Caco-2 (cell line): ENCODE measurements at regions not wholly inside any gene's neighbourhood (a gene's known extent, or its start where the extent isn't known, plus 50 kb on each side); places are given as distances from the start of the nearest gene placed in this dataset.

Experiments used
- BruUV-seq: library from RNA; stranded (reverse); fragments of 400-500 nt; replicated peaks from 2 replicates; lab custom pipeline; 2021; lab: Mats Ljungman, UMichigan
- CTCF ChIA-PET: fragments of 300-600 bp; sonication (Branson Sonifier 250); formaldehyde crosslinking; loops from one replicate; lab custom pipeline; 2022; ENCODE audit warnings: antibody characterized with exemption; lab: Charles Lee
- POLR2A ChIA-PET: fragments of 300-600 bp; sonication (Branson Sonifier 250); formaldehyde crosslinking; loops from one replicate; lab custom pipeline; 2022; ENCODE audit warnings: antibody characterized with exemption; lab: Charles Lee
- DNase-seq, 2 experiments: peaks; one replicate each; pipeline versions ENCODE4 v3.0.0 to v3.0.0-alpha.2; 2020 to 2022
- H3K27me3 ChIP-seq: replicated peaks from 2 replicates; pipeline ENCODE4 v1.6.0; 2011; ENCODE audit warnings: low read length; ENCODE audit not compliant: control insufficient read depth, insufficient read depth
- H3K36me3 ChIP-seq: 2 replicates; pipeline ENCODE4 v1.5.1; 2011; ENCODE audit warnings: low read length; ENCODE audit not compliant: control insufficient read depth, insufficient read depth
- H3K4me1 ChIP-seq: fragments of 250-450 bp; sonication (Bioruptor Pico); 2 replicates; pipeline ENCODE4 v1.5.1; 2020; ENCODE audit warnings: mild to moderate bottlenecking
- H3K4me3 ChIP-seq: 2 replicates; pipeline ENCODE4 v1.5.1; 2011; ENCODE audit warnings: low read depth, mild to moderate bottlenecking, control low read depth, low read length
- H3K9me3 ChIP-seq: fragments of 250-450 bp; sonication (Bioruptor Pico); 2 replicates; pipeline ENCODE4 v1.5.1; 2020; ENCODE audit warnings: mild to moderate bottlenecking, moderate library complexity
- H3K27ac Mint-ChIP-seq: one replicate; pipeline ENCODE4 v1.8.0; 2022; ENCODE audit warnings: mixed read lengths; ENCODE audit not compliant: unreplicated experiment
- H3K27me3 Mint-ChIP-seq: one replicate; pipeline ENCODE4 v1.8.0; 2022; ENCODE audit warnings: mixed read lengths; ENCODE audit not compliant: insufficient read depth, unreplicated experiment
- H3K36me3 Mint-ChIP-seq: one replicate; pipeline ENCODE4 v1.8.0; 2022; ENCODE audit warnings: mild to moderate bottlenecking, mixed read lengths; ENCODE audit not compliant: insufficient read depth, unreplicated experiment
- H3K4me1 Mint-ChIP-seq: one replicate; pipeline ENCODE4 v1.8.0; 2022; ENCODE audit warnings: low read depth, mixed read lengths; ENCODE audit not compliant: unreplicated experiment
- H3K4me3 Mint-ChIP-seq: one replicate; pipeline ENCODE4 v1.8.0; 2022; ENCODE audit warnings: mild to moderate bottlenecking, moderate library complexity, mixed read lengths; ENCODE audit not compliant: unreplicated experiment
- H3K9me3 Mint-ChIP-seq: one replicate; pipeline ENCODE4 v1.8.0; 2022; ENCODE audit warnings: mixed read lengths; ENCODE audit not compliant: unreplicated experiment
- CTCF ChIP-seq, 2 experiments: fragments of 200-600 bp in 1 of 2; IDR thresholded peaks; 1 replicate in 1 of 2; 2 replicates in 1 of 2; pipeline versions ENCODE4 v1.5.1 to v1.8.0; 2011 to 2022; ENCODE audit warnings: antibody characterized with exemption in 1 of 2, control low read depth in 1 of 2, inconsistent platforms in 1 of 2, low read depth in 1 of 2, low read length in 1 of 2, mild to moderate bottlenecking in 1 of 2, moderate library complexity in 1 of 2; ENCODE audit not compliant: insufficient read depth in 1 of 2, severe bottlenecking in 1 of 2, unreplicated experiment in 1 of 2
- intact Hi-C: fragments of 100-400 bp; cut with micrococcal nuclease; formaldehyde crosslinking; loops from one replicate; pipeline ENCODE4 v1.10.0; 2022; ENCODE audit not compliant: unreplicated experiment

DNA sequence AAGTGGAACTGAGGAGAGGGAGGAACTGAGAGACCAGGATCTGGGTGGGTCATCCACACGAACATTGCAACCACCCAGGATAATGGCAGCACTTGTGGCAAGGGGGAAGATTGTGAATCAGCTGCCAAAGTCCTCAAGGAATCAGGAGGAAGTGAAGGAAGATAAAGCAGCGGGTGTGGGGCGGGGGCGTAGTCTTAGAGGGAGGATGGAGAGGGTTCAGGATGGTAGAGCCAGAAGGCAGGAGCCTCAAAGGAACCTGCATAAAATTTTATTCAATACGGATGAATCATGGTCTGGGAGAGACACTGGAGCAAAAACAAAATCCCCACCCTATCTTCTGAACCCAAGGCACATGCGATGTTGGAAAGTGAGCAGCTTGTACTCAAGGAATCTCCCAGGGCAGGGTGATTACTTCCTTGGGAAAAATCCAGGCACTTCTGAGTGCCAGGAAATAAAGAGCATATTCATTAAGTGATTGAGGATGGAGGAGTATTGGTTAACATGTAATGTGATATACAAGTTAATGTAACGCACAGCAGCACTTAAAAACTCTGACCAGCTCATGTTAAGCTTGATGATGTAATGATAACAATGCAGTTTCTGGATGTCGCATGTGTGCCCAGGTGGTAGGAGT lies 82.0 kb upstream of the B3GAT2 start:
- POLR2A ChIA-PET = no interaction called here
- CTCF ChIA-PET = no interaction called here
- no peaks in the 10 kb centered on the region for H3K9me3 ChIP-seq
- no TSS peak for BruUV-seq
- H3K4me1 ChIP-seq = peaks cover 32% of the 10 kb centered on the region
- Mint-ChIP-seq H3K27me3 (no peaks in the 10 kb centered on the region), H3K4me3 (no peak overlapping the region), H3K9me3 (no peaks in the 10 kb centered on the region), H3K27ac (no peak overlapping the region), H3K4me1 (peaks cover 9% of the 10 kb centered on the region), H3K36me3 (peaks cover 9% of the 10 kb centered on the region)
- DNase-seq = no peak
- TF ChIP-seq CTCF (IDR thresholded peaks at IDR 0.05; ENCODE audit: insufficient read depth in 1 of 2, low read depth in 1 of 2, low read length in 1 of 2, severe bottlenecking in 1 of 2, unreplicated experiment in 1 of 2) = no peak
- no peaks in the 10 kb centered on the region for H3K36me3 ChIP-seq
- H3K27me3 ChIP-seq = no peaks in the 10 kb centered on the region
- H3K4me3 ChIP-seq = no peak overlapping the region
- intact Hi-C loops = no loop called here

DNA sequence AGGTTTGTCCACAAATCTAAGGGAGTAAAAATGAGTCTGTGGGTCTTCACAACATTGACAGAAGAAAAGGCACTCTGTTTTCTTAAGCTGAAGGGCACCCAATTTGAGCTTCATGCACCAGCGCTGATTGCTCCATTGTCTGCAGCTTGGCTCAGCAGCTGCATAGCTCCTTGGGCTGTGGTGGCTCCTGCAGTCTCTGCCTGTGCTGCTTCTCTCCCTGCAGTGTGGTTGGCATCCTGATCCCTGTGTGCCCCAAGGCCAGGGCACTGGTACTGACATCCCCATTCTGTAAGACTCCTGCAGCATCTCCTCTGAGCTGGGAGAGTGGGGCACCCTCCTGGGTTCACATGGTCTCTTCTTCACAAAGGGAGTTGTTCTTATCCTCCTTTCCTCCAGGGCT lies 83.2 kb upstream of the B3GAT2 start:
- Mint-ChIP-seq H3K27me3 (no peaks in the 10 kb centered on the region), H3K36me3 (peaks cover 10% of the 10 kb centered on the region), H3K4me1 (peaks cover 13% of the 10 kb centered on the region), H3K4me3 (no peak overlapping the region), H3K9me3 (no peaks in the 10 kb centered on the region), H3K27ac (no peak overlapping the region)
- TF ChIP-seq CTCF (IDR thresholded peaks at IDR 0.05; ENCODE audit: insufficient read depth in 1 of 2, low read depth in 1 of 2, low read length in 1 of 2, severe bottlenecking in 1 of 2, unreplicated experiment in 1 of 2) = no peak
- no peak for DNase-seq
- ChIA-PET CTCF (no interaction called here), POLR2A (no interaction called here)
- peaks cover 22% of the 10 kb centered on the region for H3K4me1 ChIP-seq
- intact Hi-C loops = no loop called here
- H3K27me3 ChIP-seq = no peaks in the 10 kb centered on the region
- BruUV-seq = no TSS peak
- H3K9me3 ChIP-seq = no peaks in the 10 kb centered on the region
- H3K4me3 ChIP-seq = no peak overlapping the region
- H3K36me3 ChIP-seq = no peaks in the 10 kb centered on the region

GRCh38 chr6:71040841-71041240 lies 84.0 kb upstream of the B3GAT2 start:
- H3K36me3 ChIP-seq = no peaks in the 10 kb centered on the region
- no peaks in the 10 kb centered on the region for H3K9me3 ChIP-seq
- Mint-ChIP-seq H3K9me3 (no peaks in the 10 kb centered on the region), H3K27me3 (no peaks in the 10 kb centered on the region), H3K36me3 (peaks cover 10% of the 10 kb centered on the region), H3K4me3 (no peak overlapping the region), H3K4me1 (peaks cover 13% of the 10 kb centered on the region), H3K27ac (no peak overlapping the region)
- H3K4me3 ChIP-seq = no peak overlapping the region
- no peak for TF ChIP-seq CTCF (IDR thresholded peaks at IDR 0.05; ENCODE audit: insufficient read depth in 1 of 2, low read depth in 1 of 2, low read length in 1 of 2, severe bottlenecking in 1 of 2, unreplicated experiment in 1 of 2)
- intact Hi-C loops = no loop called here
- no TSS peak for BruUV-seq
- CTCF ChIA-PET = no interaction called here
- no peaks in the 10 kb centered on the region for H3K27me3 ChIP-seq
- H3K4me1 ChIP-seq = peaks cover 18% of the 10 kb centered on the region
- no peak for DNase-seq
- POLR2A ChIA-PET = no interaction called here
